Psoas muscle (tissue), 7 donors: ENCODE measurements at regions not wholly inside any gene's neighbourhood (a gene's known extent, or its start where the extent isn't known, plus 50 kb on each side); places are given as distances from the start of the nearest gene placed in this dataset.
"Not testable (repeated sequence)": the region's sequence is repeated elsewhere in the genome, so short reads cannot be mapped to it uniquely, and the experiment has no call there.

Experiments
- ATAC-seq, 4 donors: fragments of 200-7000 bp; cut with Tn5 transposase; one replicate each; pipeline ENCODE4 v1.9.1; 2020; ENCODE audit warnings: moderate library complexity in 3 of 4, mild to moderate bottlenecking in 2 of 4
- DNase-seq, 2 donors: peaks; one replicate each; pipeline ENCODE4 v3.0.0-alpha.2; 2020
- H3K27ac ChIP-seq: fragments of 200-600 bp; one replicate; pipeline ENCODE4 v1.8.0; 2022
- H3K27me3 ChIP-seq, 3 donors: fragments of 200-600 bp in 1 of 3; one replicate each; pipeline versions ENCODE4 v1.6.1 to v1.8.0; 2013 to 2022; ENCODE audit warnings: low read length in 2 of 3, mild to moderate bottlenecking in 2 of 3, moderate library complexity in 1 of 3; ENCODE audit not compliant: insufficient read depth in 3 of 3
- H3K36me3 ChIP-seq, 2 donors: fragments of 200-600 bp in 1 of 2; one replicate each; pipeline versions ENCODE4 v1.6.1 to v1.8.0; 2013 to 2022; ENCODE audit warnings: low read depth in 1 of 2, mild to moderate bottlenecking in 1 of 2, moderate library complexity in 1 of 2; ENCODE audit not compliant: insufficient read depth in 1 of 2
- H3K4me1 ChIP-seq: fragments of 200-600 bp; one replicate; pipeline ENCODE4 v1.8.0; 2022
- H3K4me3 ChIP-seq: fragments of 200-600 bp; one replicate; pipeline ENCODE4 v1.8.0; 2022; ENCODE audit warnings: mild to moderate bottlenecking
- H3K9me3 ChIP-seq: fragments of 200-600 bp; one replicate; pipeline ENCODE4 v1.8.0; 2022
- CTCF ChIP-seq: fragments of 200-600 bp; IDR thresholded peaks from one replicate; pipeline ENCODE4 v1.8.0; 2022; ENCODE audit warnings: antibody characterized with exemption
- WGBS, 3 donors: extraction: QIAGEN DNeasy Blood & Tissue Kit; methylation state at CpG; one replicate each; pipeline versions ENCODE4 v1.1.6 to v1.1.7; 2013; 5-methylcytosine and 5-hydroxymethylcytosine counted together
- intact Hi-C, 2 donors: fragments of 100-400 bp; cut with DNase I; formaldehyde crosslinking; loops; one replicate each; pipeline versions ENCODE4 v1.11.0 to v1.14.2; 2022
- donor health status: healthy with polysubstance abuse.
- donor health status: DM: no; HTN: no; CAD: no; lungs with moderate emphysema.
- donor health status: Bipolar disorder and iron deficiency.
- donor health status: healthy.
- donor health status: DM: yes; HTN: yes; CAD: no.
- donor health status: DM: no; HTN: no; CAD: no.
- donor health status: DM: yes; HTN: yes; CAD: no.

GRCh38 chr20:10114598-10114997 lies 79.8 kb downstream of the ANKEF1 start:
- H3K9me3 ChIP-seq: no peaks in the 10 kb centered on the region
- intact Hi-C loops: no loop called here
- H3K4me3 ChIP-seq: no peak overlapping the region
- no peaks in the 10 kb centered on the region for H3K4me1 ChIP-seq
- DNase-seq (no peak), ATAC-seq (no peak)
- no peaks in the 10 kb centered on the region for H3K27me3 ChIP-seq
- no peak overlapping the region for H3K27ac ChIP-seq
- TF ChIP-seq CTCF: no peak
- H3K36me3 ChIP-seq: no peaks in the 10 kb centered on the region

DNA sequence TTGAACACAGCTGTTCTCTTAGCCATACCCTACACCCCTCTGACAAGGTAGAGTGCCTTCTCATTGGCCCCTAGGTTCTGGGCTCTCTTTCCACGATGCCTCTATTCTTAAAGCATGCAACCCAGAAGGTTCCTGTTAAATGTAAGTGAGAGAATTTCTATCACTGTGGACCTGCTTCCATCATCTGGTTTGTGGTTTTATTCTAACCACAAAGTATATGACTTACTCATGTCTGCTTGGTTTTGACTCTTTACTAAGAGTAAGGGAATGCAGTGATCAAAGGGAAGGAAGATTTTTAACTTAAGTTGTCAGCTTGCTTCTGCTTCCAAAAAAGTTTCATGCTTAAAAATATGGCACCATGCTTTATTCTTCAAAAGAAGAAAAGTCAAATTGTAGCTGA lies 80.2 kb downstream of the ANKEF1 start:
- Histone ChIP-seq H3K4me3 (no peak overlapping the region), H3K27ac (no peak overlapping the region), H3K4me1 (no peaks in the 10 kb centered on the region), H3K9me3 (no peaks in the 10 kb centered on the region), H3K27me3 (no peaks in the 10 kb centered on the region), H3K36me3 (no peaks in the 10 kb centered on the region)
- DNase-seq: no peak
- no peak for ATAC-seq
- WGBS, 3 donors: 73 to 92% (median 76%) methylated on average over 1 of the region's 1 CpG
- TF ChIP-seq CTCF: no peak
- intact Hi-C loops: no loop called here

DNA sequence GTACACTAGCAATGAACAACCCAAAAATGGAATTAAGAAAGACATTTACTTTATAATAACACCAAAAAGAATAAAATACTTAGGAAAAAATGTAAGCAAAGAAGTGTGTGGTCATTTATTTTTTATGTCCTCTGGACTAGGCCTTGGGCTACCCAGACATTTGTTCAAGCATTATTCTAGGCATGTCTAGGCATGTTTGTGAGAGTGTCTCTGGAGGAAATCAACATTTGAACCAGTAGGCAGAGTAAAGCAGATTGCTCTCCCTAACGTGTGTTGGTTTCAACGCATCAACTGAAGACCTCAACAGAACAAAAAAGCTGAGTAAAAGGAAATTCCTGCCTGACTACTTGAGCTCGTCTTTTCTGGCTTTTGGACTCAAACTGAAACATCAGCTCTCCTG lies 84.5 kb downstream of the ANKEF1 start:
- Histone ChIP-seq H3K36me3 (no peaks in the 10 kb centered on the region), H3K4me3 (no peak overlapping the region), H3K27me3 (no peaks in the 10 kb centered on the region), H3K4me1 (no peaks in the 10 kb centered on the region), H3K9me3 (no peaks in the 10 kb centered on the region), H3K27ac (no peak overlapping the region)
- WGBS, 3 donors: 61 to 79% (median 72%) methylated on average over 3 of the region's 3 CpGs
- no peak for TF ChIP-seq CTCF
- intact Hi-C loops: no loop called here
- no peak for DNase-seq
- ATAC-seq: no peak

GRCh38 chr20:10124883-10125282 lies 90.1 kb downstream of the ANKEF1 start:
- ATAC-seq, H3K27ac ChIP-seq, H3K4me1 ChIP-seq, intact Hi-C loops, H3K27me3 ChIP-seq, H3K9me3 ChIP-seq, DNase-seq, H3K4me3 ChIP-seq, H3K36me3 ChIP-seq: not testable (repeated sequence)
- WGBS, 3 donors: 86 to 92% (median 89%) methylated on average over 3 of the region's 3 CpGs

DNA sequence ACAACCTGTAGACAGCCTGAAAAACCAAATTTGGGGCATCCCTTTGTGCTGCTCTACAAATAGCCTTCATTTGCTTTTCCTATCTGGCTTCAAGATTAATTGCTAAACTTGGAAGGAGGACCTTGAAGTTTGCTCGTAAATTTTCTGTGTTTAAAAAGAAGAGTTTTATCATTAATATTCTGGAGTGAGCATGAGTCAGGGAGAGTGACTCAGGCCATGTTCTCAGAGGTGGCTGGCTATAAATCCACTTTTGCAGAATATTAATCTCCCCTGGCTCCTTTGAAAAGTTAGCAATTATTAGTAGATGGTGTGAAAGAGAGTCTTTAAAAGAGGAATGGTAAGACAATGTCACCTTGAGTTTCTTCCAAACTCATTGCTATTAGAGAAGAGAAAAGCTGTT lies 91.0 kb downstream of the ANKEF1 start:
- no peak for TF ChIP-seq CTCF
- Histone ChIP-seq H3K4me3 (no peak overlapping the region), H3K27ac (no peak overlapping the region), H3K9me3 (peaks cover 4% of the 10 kb centered on the region), H3K4me1 (no peaks in the 10 kb centered on the region), H3K36me3 (no peaks in the 10 kb centered on the region), H3K27me3 (no peaks in the 10 kb centered on the region)
- intact Hi-C loops: no loop called here
- no peak for DNase-seq
- ATAC-seq: no peak
- WGBS, 3 donors: 74 to 82% (median 79%) methylated on average over 1 of the region's 1 CpG
